GM19238 (cell line): ENCODE measurements at regions not wholly inside any gene's neighbourhood (a gene's known extent, or its start where the extent isn't known, plus 50 kb on each side); places are given as distances from the start of the nearest gene placed in this dataset.

Source experiments
- DNase-seq: peaks from one replicate; pipeline ENCODE4 v3.0.0; 2011; ENCODE audit warnings: low spot score; ENCODE audit not compliant: insufficient read length

DNA sequence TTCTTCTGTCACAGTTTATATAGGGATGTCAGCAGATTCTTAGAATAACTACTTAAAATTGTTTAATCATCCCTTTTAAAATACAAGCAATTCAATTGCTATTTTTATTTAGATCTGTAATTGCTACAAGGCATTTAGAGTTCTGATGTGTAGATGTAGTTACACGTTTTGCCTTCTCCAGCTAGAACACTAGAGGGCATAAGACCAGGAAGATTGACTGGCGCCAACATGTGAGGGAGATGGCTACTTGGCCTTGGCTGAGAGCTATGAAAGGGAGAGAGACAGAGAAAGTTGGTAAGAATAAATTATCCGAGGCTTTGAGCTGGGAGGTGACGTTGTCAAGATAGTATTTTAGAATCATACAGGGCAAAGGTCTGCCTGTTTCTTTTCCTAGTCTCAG lies 563.7 kb upstream of the PRKX start:
- no peak for DNase-seq

DNA sequence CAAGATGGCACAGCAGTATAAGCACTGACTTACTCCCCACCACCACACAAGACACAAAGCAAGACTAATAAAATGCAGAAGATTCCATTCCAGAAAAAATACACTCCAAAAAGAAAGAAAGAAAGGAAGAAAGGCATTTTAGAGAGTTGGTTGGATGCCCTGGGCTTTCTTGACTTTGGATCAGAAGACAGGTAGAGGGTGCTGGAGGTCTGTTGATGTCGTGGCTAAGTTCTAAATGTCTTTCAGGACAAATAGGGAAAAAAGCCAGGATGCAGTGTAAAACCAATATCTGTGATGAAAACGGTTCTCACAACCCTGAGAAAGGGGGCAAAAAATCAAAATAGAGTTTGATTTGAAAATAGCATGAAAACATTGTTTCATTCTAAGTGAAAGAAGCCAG lies 555.2 kb upstream of the PRKX start:
- no peak for DNase-seq

DNA sequence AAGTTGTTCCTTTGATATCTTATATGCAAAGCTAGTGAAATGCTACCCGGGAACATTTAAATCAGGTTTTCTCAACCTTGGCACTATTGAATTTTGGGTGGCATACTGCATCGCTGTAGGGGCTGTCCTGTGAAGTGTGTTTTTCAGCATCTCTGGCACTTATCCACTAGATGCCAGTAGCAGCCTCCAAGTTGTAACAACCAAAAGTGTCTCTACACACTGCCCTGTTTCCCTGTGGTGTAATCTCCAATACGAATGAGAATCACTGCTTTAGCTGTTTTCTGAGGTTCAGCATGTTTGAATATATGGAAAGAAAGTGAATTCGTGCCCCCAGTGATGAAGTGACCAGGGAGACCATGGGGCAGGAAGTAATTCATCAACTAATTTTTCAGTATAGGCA lies 551.6 kb upstream of the PRKX start:
- DNase-seq: no peak

- no peak for DNase-seq
Observed at GRCh38 chrX:4263030-4263803, 549.8 kb upstream of the PRKX start.

DNA sequence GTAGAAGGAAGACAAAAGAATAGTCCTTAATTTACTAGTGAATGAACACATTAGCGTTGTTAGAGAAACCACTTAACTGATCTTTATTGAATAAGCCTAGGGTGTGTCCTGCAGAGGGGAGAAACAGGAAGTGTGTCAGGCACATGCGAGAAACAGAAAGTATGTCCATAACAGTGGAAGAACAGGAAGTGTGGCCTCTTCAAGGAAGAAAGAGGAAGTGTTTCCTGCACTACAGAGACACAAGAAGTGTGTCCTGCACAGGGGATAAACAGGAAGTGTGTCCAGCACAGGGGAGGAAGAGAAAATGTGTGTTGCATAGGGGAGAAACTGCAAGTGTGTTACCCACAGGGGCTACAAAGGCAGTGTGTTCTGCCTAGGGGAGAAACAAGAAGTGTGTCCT lies 539.6 kb upstream of the PRKX start:
- no peak for DNase-seq

DNA sequence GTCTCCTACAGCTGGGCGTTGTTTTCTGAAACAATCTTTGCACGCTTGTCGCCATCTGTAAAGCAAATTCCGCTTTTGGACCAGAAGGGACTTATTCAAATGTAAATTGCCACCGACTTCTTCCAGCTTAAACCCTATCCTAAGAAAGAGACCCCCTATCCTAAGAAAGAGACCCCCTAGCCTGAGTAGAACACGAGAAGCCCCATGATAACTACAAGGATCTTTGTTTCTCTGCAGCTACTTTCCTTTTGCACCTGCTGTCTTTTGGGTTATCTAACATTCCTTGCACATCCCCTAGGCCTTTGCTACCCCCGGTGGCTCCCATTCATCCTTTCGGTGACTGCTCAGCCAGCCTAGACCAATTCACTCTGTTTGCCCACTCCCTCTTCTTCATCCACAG lies 536.0 kb upstream of the PRKX start:
- DNase-seq: no peak

DNA sequence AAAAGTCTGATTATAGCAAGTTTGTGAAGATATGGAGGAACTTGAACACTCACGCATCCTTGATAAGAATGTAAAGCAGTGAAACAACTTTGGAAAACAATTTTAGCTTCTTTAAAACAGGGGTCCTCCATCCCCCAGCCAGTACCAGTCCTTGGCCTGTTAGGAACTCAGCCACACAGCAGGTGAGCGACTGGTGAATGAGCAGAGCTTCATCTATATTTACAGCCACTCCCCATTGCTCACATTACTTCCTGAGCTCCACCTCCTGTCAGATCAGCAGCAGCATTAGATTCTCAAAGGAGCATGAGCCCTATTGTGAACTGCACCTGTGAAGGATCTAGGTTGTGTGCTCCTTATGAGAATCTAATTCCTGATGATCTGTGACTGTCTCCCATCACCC lies 530.3 kb upstream of the PRKX start:
- no peak for DNase-seq

DNA sequence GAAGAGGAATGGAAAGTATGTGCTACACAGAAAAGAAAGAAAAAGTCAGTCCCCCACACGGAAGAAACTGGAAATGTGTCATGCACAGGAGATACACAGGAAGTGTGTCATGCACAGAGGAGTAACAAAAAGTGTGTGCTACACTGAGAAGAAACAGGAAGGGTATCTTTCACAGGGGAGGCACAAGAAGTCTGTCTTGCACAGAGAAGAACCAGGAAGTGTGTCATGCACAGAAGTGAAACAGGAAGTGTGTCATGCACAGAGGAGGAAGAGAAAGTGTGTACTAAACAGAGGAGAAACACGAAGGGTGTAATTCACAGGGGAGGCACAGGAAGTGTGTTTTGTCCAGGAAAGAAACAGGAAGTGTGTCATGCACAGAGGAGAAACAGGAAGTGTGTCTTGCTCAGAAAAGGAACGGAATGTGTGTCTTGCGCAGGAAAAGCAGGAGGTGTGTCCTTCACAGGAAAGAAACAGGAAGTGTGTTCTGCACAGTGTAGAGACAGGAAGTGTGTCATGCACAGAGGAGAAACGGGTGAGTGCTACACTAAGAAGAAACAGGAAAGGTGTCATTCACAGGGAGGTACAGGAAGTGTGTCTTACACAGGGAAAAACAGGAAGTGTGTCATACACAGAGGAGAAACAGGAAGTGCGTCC lies 527.2 kb upstream of the PRKX start:
- no peak for DNase-seq

GRCh38 chrX:4239650-4240540 lies 526.4 kb upstream of the PRKX start:
- DNase-seq: no peak

DNA sequence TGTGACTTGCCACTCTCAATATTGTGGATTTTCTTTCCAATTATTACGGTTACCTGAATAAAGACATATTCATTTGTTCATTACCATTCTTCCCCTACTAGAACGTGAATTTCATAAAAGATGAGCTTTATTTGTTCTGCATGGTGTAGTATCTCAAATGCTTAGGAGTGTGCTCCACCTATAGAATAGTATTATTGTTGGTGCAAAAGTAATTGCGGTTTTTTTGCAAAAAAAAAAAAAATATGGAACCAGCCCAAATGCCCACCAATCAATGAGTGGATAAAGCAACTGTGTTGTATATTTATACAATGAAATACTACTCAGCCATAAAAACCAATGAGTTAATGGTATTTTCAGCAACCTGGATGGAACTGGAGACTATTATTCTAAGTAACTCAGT lies 525.5 kb upstream of the PRKX start:
- no peak for DNase-seq

DNA sequence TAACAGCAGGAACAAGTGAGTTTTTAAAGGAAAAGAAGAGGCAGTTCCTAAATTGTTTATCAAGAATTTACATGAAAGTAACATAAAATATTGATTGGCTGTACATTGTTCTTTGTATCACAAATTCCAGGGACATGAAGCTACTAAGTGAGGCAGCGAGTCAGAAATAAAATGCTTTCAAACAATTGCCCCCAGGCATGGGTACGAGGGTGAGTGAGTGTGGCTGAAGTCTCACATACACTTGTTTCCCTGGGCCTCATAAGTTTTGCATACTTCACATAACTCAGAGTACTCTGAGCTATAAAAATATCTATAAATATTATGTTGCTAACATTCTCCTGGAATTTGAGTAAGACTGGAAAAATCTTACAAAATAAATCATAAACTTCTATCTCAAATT lies 511.6 kb upstream of the PRKX start:
- no peak for DNase-seq

DNA sequence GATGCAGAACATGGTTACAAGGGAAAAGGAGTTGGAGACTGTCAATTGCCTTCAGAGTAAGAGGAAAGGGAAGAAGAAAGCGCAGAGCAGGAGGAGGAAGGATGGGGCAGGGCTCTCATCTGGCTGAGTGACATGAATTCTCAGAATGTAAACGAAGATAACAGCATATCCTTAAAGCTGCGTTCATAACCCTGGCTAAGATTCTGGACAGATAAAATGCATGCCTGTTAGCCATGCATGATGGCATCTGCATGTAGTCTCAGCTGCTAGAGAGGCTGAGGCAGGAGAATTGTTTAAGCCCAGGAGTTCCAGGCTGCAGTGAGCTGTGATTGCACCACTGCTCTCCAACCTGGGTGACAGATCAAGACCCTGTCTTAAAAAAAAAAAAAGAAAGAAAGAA lies 493.5 kb upstream of the PRKX start:
- DNase-seq: no peak

DNA sequence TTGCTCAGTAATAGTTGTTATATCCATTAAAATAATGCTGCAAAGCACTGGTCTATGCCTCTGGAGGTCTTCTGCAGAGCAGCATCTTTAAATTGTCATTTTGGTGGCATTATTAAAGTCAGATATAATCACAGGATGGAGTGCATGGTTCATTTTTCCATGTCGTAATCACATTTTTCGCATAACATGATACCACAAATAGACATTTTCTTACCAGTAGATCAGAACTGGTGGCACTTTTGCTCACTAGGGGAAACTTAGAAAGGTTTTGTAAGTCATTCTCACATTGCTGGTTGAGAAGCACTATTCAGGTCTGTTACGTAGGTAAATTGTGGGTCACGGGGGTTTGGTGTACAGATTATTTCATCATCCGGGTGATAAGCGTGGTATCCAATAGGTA lies 484.5 kb upstream of the PRKX start:
- DNase-seq: no peak

DNA sequence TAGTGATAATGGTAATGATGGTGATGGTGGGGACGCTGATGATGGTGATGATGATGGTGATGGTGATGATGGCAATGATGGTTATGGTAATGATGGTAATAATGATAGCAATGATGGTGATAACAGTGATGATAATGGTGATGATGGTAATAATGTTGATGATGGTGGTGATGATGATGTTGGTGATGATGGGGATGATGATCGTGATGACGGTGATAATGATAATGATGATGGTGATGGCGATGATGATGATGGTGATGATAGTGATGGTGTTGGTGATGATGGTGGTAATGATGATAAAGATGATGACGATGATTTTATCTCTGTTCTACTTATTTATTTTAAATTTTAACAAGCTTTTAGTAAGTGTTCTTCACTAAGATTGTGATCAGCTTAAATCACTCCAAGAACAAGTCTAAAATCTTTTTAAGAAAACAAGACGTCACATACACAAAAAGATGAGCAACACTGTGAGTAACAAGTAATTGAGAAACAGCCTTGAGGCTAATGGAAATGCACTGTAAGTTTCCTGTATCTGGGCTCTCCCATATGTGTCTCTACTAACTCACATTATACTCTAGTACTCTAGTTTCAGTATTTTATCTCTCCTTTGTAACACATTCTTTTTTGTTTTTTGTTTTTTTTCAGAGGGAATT lies 480.2 kb upstream of the PRKX start:
- DNase-seq: no peak

GRCh38 chrX:4186331-4186730 lies 472.9 kb upstream of the PRKX start:
- no peak for DNase-seq

DNA sequence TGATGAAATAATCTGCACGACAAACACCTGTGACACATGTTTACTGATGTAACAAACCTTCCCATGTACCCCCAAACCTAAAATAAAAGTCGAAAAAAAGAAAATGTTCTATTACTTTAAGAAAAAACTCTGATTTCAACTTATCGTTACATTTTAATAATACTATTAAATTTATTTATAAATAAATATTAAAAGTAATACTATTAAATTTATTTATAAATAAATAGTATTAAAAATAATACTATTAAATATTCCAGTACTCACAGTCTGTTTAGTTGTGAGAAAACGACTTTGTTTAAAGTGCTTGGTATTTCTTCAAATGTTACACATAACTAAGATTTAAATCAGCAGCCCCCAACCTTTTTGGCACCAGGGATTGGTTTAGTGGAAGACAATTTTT lies 471.6 kb upstream of the PRKX start:
- no peak for DNase-seq

DNA sequence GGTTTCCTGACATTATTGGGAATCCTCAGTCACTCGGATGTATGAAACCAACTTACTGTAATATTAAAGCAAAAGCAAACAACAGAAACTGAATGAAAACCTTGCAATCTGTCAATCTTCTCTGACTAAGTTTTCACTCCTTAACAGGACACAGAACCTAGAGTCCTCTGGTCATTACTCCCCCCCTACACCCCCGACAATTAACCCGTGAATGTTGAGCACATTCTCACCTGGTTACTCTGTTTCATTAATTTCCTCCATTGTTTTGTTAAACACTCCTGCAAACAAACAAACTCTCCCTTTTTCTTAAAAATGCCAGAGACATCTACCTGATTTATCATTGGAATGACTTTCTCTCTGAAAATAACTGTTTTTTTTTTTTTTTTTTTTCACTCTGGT lies 469.0 kb upstream of the PRKX start:
- no peak for DNase-seq

DNA sequence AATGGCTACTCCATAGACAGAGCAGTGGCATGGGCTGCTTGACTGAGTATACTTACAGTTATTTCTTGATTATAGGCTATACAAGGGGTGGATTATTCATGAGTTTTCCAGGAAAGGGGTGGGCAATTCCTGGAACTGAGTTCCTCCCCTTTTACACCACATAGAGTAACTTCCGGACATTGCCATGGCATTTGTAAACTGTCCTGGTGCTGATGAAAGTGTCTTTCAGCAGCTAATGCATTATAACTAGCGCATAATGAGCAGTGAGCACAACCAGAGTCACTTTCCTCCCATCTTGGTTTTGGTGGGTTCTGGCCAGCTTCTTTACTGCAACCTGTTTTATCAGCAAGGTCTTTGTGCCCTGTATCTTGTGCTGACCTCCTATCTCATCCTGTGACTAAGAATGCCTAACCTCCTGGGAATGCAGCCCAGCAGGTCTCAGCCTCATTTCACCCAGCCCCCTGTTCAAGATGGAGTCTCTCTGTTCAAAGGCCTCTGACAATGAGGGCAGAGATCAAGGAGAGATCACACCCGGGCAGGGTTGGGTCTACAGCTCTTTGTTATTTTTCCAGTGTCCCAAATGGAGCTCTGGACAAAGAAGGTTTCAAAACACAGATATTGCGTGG lies 468.4 kb upstream of the PRKX start:
- no peak for DNase-seq

DNA sequence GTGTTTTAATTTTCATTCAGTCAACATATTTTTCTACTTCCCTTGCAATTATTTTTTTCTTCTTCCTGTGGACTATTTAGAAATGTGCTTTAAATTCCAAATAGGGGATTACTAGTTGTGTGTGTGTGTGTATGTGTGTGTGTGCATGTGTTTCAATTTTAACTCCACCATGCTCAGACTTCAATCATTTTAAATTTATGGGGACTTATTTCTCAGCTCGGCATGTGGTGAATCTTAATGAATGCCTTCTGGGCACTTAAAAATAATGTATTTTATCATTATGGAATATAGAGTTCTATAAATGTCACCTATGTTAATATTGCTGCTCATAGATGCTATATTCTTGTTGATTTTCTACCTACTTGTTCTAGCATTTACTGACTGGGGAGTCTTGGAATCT lies 465.6 kb upstream of the PRKX start:
- no peak for DNase-seq

- DNase-seq: no peak
Observed at GRCh38 chrX:4175221-4175620, 461.8 kb upstream of the PRKX start.

DNA sequence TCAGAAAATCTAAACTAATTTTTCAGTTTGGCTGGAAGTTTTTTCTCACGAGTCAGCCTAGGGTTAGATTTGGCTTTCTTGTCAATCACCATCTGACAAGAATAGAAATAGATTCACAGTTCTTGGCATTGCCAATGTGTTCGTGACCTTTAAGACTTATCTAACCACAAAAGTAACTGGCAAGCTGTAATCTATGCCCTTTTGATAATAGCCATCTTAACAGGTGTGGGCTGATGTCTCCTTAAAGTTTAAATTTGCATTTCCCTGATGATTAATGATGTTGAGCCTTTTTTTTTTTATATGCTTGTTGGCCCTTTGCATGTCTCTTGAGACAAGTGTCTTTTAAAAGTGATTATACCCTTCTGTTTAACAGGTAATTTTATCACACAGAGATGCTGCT lies 460.3 kb upstream of the PRKX start:
- no peak for DNase-seq
